Mesothelial cell of epicardium (in vitro differentiated cells): ENCODE measurements at regions not wholly inside any gene's neighbourhood (a gene's known extent, or its start where the extent isn't known, plus 50 kb on each side); places are given as distances from the start of the nearest gene placed in this dataset.
"Not testable (repeated sequence)": the region's sequence is repeated elsewhere in the genome, so short reads cannot be mapped to it uniquely, and the experiment has no call there.

Experiments used
- DNase-seq, 2 experiments: peaks; one replicate each; pipeline ENCODE4 v3.0.0; 2021; ENCODE audit warnings: low spot score in 2 of 2; ENCODE audit not compliant: unreplicated experiment in 2 of 2
- H3K27ac Mint-ChIP-seq: 2 replicates; pipeline ENCODE4 v1.8.0; 2021; ENCODE audit warnings: mixed read lengths
- H3K27me3 Mint-ChIP-seq: 2 replicates; pipeline ENCODE4 v1.8.0; 2021; ENCODE audit warnings: low read depth, mixed read lengths
- H3K36me3 Mint-ChIP-seq: 2 replicates; pipeline ENCODE4 v1.8.0; 2021; ENCODE audit warnings: mixed read lengths
- H3K4me1 Mint-ChIP-seq: 2 replicates; pipeline ENCODE4 v1.8.0; 2021; ENCODE audit warnings: mixed read lengths
- H3K4me3 Mint-ChIP-seq: 2 replicates; pipeline ENCODE4 v1.8.0; 2021; ENCODE audit warnings: mild to moderate bottlenecking, moderate library complexity, mixed read lengths
- H3K9me3 Mint-ChIP-seq: 2 replicates; pipeline ENCODE4 v1.8.0; 2021; ENCODE audit warnings: mixed read lengths

DNA sequence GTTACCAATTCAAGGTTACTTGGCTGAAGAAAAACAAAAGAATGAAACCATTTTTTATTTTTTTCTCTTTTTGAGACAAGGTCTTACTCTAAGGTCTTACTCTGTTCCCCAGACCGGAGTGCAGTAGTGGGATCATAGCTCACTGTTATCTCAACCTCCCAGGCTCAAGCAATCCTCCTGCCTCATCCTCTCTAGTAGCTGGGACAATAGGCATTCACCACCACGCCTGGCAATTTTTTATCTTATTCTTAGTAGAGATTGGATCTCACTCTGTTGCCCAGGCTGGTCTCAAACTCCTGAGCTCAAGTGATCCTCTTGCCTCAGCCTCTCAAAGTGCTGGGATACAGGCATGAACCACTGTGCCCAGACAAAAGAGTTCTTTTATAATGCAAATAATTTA, 3732.0 kb upstream of the OR11H1 start:
- not testable (repeated sequence) for DNase-seq, H3K36me3 Mint-ChIP-seq, H3K27ac Mint-ChIP-seq, H3K27me3 Mint-ChIP-seq, H3K4me3 Mint-ChIP-seq, H3K4me1 Mint-ChIP-seq
- H3K9me3 Mint-ChIP-seq: peaks cover 12% of the 10 kb centered on the region

DNA sequence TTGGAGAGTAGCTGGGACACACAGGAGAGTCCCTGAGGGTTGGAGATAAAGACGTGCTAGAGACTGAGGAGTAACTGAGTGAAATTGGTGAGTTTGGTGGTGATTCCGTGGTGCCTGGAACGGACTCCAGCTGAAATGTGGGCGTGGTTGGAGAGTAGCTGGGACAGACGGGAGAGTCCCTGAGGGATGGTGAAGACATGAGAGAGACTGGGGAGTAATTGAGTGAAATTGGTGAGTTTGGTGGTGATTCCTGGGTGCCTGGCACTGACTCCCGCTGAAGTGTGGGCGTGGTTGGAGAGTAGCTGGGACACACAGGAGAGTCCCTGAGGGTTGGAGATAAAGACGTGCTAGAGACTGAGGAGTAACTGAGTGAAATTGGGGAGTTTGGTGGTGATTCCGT, 3712.5 kb upstream of the OR11H1 start:
- H3K27me3 Mint-ChIP-seq, H3K4me3 Mint-ChIP-seq, H3K36me3 Mint-ChIP-seq, H3K27ac Mint-ChIP-seq, DNase-seq, H3K4me1 Mint-ChIP-seq: not testable (repeated sequence)
- peaks cover 38% of the 10 kb centered on the region for H3K9me3 Mint-ChIP-seq

DNA sequence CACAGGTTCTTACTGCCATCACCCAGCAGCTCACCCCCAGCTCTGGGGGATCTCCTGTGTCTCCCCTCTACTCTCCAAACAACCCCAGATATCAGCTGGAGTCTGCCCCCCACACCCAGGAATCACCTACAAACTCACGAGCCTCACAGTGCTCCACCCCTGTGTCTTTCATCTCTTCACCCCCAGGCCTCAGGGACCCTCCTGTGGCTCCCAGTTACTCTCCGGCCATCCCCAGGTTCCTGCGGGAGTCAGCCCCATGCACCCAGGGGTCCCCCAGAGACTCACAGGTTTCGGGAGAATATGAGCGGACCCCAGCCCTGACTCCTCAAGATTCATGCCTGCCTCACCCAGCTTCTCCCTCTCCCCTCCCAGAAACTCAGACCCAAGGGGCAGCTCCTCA, 3709.1 kb upstream of the OR11H1 start:
- H3K36me3 Mint-ChIP-seq, DNase-seq, H3K27ac Mint-ChIP-seq, H3K4me1 Mint-ChIP-seq, H3K4me3 Mint-ChIP-seq, H3K27me3 Mint-ChIP-seq: not testable (repeated sequence)
- peaks cover 36% of the 10 kb centered on the region for H3K9me3 Mint-ChIP-seq

DNA sequence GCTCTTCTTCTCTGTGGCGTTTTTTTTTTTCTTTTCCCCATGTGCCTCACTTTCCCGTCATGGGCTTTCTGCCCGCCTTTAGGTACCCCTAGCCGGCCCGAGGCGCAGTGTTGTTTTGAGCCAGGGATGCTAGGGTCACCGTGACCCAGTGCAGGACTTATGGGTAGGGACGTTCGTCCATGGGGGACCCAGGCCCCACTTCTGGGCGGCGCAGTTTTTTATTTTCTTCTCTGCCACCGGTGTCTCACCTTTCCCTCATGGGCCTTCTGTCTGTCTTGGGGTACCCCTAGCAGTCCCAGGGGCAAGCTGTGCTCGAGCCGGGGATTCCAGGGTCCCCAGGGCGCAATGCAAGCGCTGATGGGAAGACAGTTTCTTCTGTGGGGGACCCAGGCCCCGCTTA, 3705.7 kb upstream of the OR11H1 start:
- not testable (repeated sequence) for DNase-seq, H3K36me3 Mint-ChIP-seq, H3K4me3 Mint-ChIP-seq, H3K27me3 Mint-ChIP-seq, H3K27ac Mint-ChIP-seq, H3K4me1 Mint-ChIP-seq
- H3K9me3 Mint-ChIP-seq: peaks cover 29% of the 10 kb centered on the region

DNA sequence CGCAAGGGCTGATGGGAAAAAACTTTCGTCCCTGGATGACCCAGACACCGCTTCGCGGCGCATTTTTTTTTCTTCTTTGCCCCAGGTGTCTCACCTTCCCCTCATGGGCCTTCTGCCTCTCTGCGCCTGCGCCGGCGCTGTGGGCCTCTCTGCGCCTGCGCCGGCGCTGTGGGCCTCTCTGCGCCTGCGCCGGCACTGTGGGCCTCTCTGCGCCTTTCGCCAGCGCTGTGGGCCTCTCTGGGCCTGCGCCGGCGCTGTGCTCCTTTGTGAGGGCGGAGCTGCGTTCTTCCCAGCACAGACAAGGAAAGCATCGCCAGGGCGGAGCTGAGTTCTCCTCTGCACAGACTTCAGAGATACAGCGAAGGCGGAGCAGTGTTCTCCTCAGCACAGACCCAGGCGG, 3703.0 kb upstream of the OR11H1 start:
- H3K9me3 Mint-ChIP-seq: peaks cover 10% of the 10 kb centered on the region
- not testable (repeated sequence) for H3K4me1 Mint-ChIP-seq

DNA sequence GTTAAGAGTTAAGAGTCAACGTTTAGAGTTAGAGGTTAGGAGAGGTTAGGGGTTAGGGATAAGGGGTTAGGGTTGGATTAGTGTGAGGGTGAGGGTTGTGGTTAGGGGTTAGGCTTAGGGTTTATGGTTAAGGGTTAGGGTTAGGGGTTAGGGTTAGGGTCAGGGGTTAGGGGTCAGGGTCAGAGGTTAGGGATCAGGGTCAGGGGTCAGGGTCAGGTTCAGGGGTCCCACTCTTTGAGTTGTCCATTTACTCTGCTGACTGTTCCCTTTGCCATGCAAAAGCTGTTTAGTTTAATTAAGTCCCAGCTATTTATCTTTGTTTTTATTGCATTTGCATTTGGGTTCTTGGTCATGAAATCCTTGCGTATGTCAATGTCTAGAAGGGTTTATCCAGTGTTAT, 3702.0 kb upstream of the OR11H1 start:
- not testable (repeated sequence) for H3K4me3 Mint-ChIP-seq, H3K27me3 Mint-ChIP-seq, H3K9me3 Mint-ChIP-seq, DNase-seq, H3K27ac Mint-ChIP-seq, H3K4me1 Mint-ChIP-seq, H3K36me3 Mint-ChIP-seq

More for the DNA sequence above, 3703.0 kb upstream of the OR11H1 start:
- not testable (repeated sequence) for H3K36me3 Mint-ChIP-seq, H3K27me3 Mint-ChIP-seq, H3K27ac Mint-ChIP-seq, DNase-seq, H3K4me3 Mint-ChIP-seq

DNA sequence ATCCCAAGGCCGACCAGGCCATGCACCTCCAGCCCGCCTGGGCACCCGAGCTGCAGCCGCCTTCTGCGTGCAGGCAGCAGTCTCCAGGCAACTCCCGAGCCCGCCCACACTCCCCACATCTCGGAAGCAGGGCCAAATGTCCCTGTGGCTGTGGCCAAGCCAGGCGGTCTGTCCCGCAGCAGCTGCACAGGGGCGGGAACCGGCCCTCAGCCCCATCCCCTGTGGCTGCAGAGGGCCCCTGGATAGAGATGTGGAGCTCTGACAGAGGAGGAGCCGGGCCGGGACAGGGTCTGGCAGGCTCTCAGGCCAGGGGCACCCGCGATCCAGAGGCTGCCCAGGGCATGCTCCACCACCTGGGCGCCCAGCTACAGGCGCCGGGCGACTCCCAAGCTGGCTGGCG, 3698.6 kb upstream of the OR11H1 start:
- H3K27ac Mint-ChIP-seq, H3K36me3 Mint-ChIP-seq, H3K4me3 Mint-ChIP-seq, H3K27me3 Mint-ChIP-seq, H3K4me1 Mint-ChIP-seq, H3K9me3 Mint-ChIP-seq: not testable (repeated sequence)
- DNase-seq: peak in 1 of 2 experiments; percentile 28
